ENCODE measurements at regions not wholly inside any gene's neighbourhood (a gene's known extent, or its start where the extent isn't known, plus 50 kb on each side); places are given as distances from the start of the nearest gene placed in this dataset.

GRCh38 chr6:91436448-91436847, 849.6 kb upstream of the MAP3K7 start:
- Histone ChIP-seq H3K4me1 (ENCODE audit: control insufficient read depth in 4 of 4, insufficient read depth in 4 of 4, low read length in 3 of 4) (no peaks in the 10 kb centered on the region), H3K27ac (ENCODE audit: low read depth in 1 of 2, low read length in 2 of 2) (no peak overlapping the region), H3K36me3 (ENCODE audit: control insufficient read depth in 4 of 4, insufficient read depth in 3 of 4, low read depth in 1 of 4, low read length in 3 of 4) (no peaks in the 10 kb centered on the region), H3K4me3 (ENCODE audit: low read depth in 1 of 3, low read length in 3 of 3) (no peak overlapping the region), H3K9ac (ENCODE audit: low read depth in 1 of 2, low read length in 2 of 2) (no peak overlapping the region), H3K9me3 (ENCODE audit: control insufficient read depth in 4 of 4, low read length in 3 of 4) (no peaks in the 10 kb centered on the region), H3K27me3 (ENCODE audit: control insufficient read depth in 4 of 4, insufficient read depth in 4 of 4, low read length in 3 of 4) (no peaks in the 10 kb centered on the region)
- WGBS, result 70% methylated on average over 2 of the region's 2 CpGs
- TF ChIP-seq FOXA1 (IDR thresholded peaks at IDR 0.05) (no peak), ZBTB33 (IDR thresholded peaks at IDR 0.05) (no peak), EGR1 (IDR thresholded peaks at IDR 0.05; ENCODE audit: low read depth in 2 of 2) (no peak), NR2F2 (IDR thresholded peaks at IDR 0.05) (no peak)
- no peak for DNase-seq (ENCODE audit: low spot score)

- WGBS, result 87% methylated on average over 1 of the region's 1 CpG
- no peak for TF ChIP-seq MAX (IDR thresholded peaks at IDR 0.05)
- no peaks in the 10 kb centered on the region for H3K4me1 ChIP-seq (ENCODE audit: control insufficient read depth in 4 of 4, insufficient read depth in 4 of 4, low read length in 3 of 4)
- H3K9me3 ChIP-seq (ENCODE audit: control insufficient read depth in 4 of 4, low read length in 3 of 4), result no peaks in the 10 kb centered on the region
- no peaks in the 10 kb centered on the region for H3K27me3 ChIP-seq (ENCODE audit: control insufficient read depth in 4 of 4, insufficient read depth in 4 of 4, low read length in 3 of 4)
- DNase-seq (ENCODE audit: low spot score), result no peak
- no peak overlapping the region for H3K27ac ChIP-seq (ENCODE audit: low read depth in 1 of 2, low read length in 2 of 2)
- H3K36me3 ChIP-seq (ENCODE audit: control insufficient read depth in 4 of 4, insufficient read depth in 3 of 4, low read depth in 1 of 4, low read length in 3 of 4), result no peaks in the 10 kb centered on the region
- no peak overlapping the region for H3K4me3 ChIP-seq (ENCODE audit: low read depth in 1 of 3, low read length in 3 of 3)
- no peak overlapping the region for H3K9ac ChIP-seq (ENCODE audit: low read depth in 1 of 2, low read length in 2 of 2)
Measured at GRCh38 chr6:91435630-91436029, 848.8 kb upstream of the MAP3K7 start.

GRCh38 chr6:91434576-91434975, 847.7 kb upstream of the MAP3K7 start:
- Histone ChIP-seq H3K36me3 (ENCODE audit: control insufficient read depth in 4 of 4, insufficient read depth in 3 of 4, low read depth in 1 of 4, low read length in 3 of 4) (no peaks in the 10 kb centered on the region), H3K9me3 (ENCODE audit: control insufficient read depth in 4 of 4, low read length in 3 of 4) (no peaks in the 10 kb centered on the region), H3K27ac (ENCODE audit: low read depth in 1 of 2, low read length in 2 of 2) (no peak overlapping the region), H3K27me3 (ENCODE audit: control insufficient read depth in 4 of 4, insufficient read depth in 4 of 4, low read length in 3 of 4) (no peaks in the 10 kb centered on the region), H3K4me1 (ENCODE audit: control insufficient read depth in 4 of 4, insufficient read depth in 4 of 4, low read length in 3 of 4) (no peaks in the 10 kb centered on the region), H3K9ac (ENCODE audit: low read depth in 1 of 2, low read length in 2 of 2) (no peak overlapping the region), H3K4me3 (ENCODE audit: low read depth in 1 of 3, low read length in 3 of 3) (no peak overlapping the region)
- no peak for DNase-seq (ENCODE audit: low spot score)
- TF ChIP-seq FOXA1 (IDR thresholded peaks at IDR 0.05), result no peak
- no peak for TF ChIP-seq RAD21 (IDR thresholded peaks at IDR 0.05)
- TF ChIP-seq YY1 (IDR thresholded peaks at IDR 0.05), result no peak
- no peak for TF ChIP-seq JUND (IDR thresholded peaks at IDR 0.05)
- TF ChIP-seq REST (IDR thresholded peaks at IDR 0.05), result no peak
- no peak for TF ChIP-seq HNF4G (IDR thresholded peaks at IDR 0.05)
- TF ChIP-seq SP1 (IDR thresholded peaks at IDR 0.05), result no peak
- no peak for TF ChIP-seq MAX (IDR thresholded peaks at IDR 0.05)
- TF ChIP-seq GABPA (IDR thresholded peaks at IDR 0.05 in 1 of 2, conservative IDR thresholded peaks at IDR 0.05 in 1 of 2), result no peak
- no peak for TF ChIP-seq ATF3 (IDR thresholded peaks at IDR 0.05)
- no peak for TF ChIP-seq FOXA2 (IDR thresholded peaks at IDR 0.05)
- no peak for TF ChIP-seq ZBTB33 (IDR thresholded peaks at IDR 0.05)
- no peak for TF ChIP-seq HNF4A (conservative IDR thresholded peaks at IDR 0.05)
- no peak for TF ChIP-seq CTCF (IDR thresholded peaks at IDR 0.05; ENCODE audit: low read depth, low read length, missing input control)
- no peak for TF ChIP-seq RXRA (IDR thresholded peaks at IDR 0.05)
- TF ChIP-seq TAF1 (conservative IDR thresholded peaks at IDR 0.05), result no peak
- TF ChIP-seq EGR1 (IDR thresholded peaks at IDR 0.05; ENCODE audit: low read depth in 2 of 2), result no peak
- TF ChIP-seq NR2F2 (IDR thresholded peaks at IDR 0.05), result no peak
- 53% methylated on average over 2 of the region's 2 CpGs for WGBS

Measured in liver (tissue), 8 donors.